ENCODE measurements at regions not wholly inside any gene's neighbourhood (a gene's known extent, or its start where the extent isn't known, plus 50 kb on each side); places are given as distances from the start of the nearest gene placed in this dataset.
"Not testable (repeated sequence)": the region's sequence is repeated elsewhere in the genome, so short reads cannot be mapped to it uniquely, and the experiment has no call there.

GRCh38 chr4:49233749-49234148 lies 247.7 kb downstream of the CWH43 start:
- H3K4me3 ChIP-seq (ENCODE audit: low read length); H3F3A ChIP-seq (ENCODE audit: control insufficient read depth, insufficient read depth); H3K9me2 ChIP-seq (replicated peaks; ENCODE audit: control insufficient read depth, low read length): not testable (repeated sequence)

GRCh38 chr4:49234382-49234781 lies 248.3 kb downstream of the CWH43 start:
- H4K20me1 ChIP-seq (ENCODE audit: control insufficient read depth, insufficient read depth, low read depth, low read length); H3K9me3 ChIP-seq (ENCODE audit: control insufficient read depth, insufficient read depth, low read length); H3K4me1 ChIP-seq (ENCODE audit: control insufficient read depth, low read length); H3K9me2 ChIP-seq (replicated peaks; ENCODE audit: control insufficient read depth, low read length); H3F3A ChIP-seq (ENCODE audit: control insufficient read depth, insufficient read depth); H3K27me3 ChIP-seq (ENCODE audit: control insufficient read depth, low read length); H3K27ac ChIP-seq (ENCODE audit: low read depth, low read length); H3K36me3 ChIP-seq (ENCODE audit: control insufficient read depth, low read length); H3K4me3 ChIP-seq (ENCODE audit: low read length); H3K4me2 ChIP-seq (ENCODE audit: low read length); H3K79me2 ChIP-seq (ENCODE audit: control insufficient read depth, low read length): not testable (repeated sequence)

More at GRCh38 chr4:49233749-49234148, 247.7 kb downstream of the CWH43 start:
- not testable (repeated sequence) for H3K4me1 ChIP-seq (ENCODE audit: control insufficient read depth, low read length); H3K9me3 ChIP-seq (ENCODE audit: control insufficient read depth, insufficient read depth, low read length); H4K20me1 ChIP-seq (ENCODE audit: control insufficient read depth, insufficient read depth, low read depth, low read length); H3K4me2 ChIP-seq (ENCODE audit: low read length); H3K36me3 ChIP-seq (ENCODE audit: control insufficient read depth, low read length); H3K27ac ChIP-seq (ENCODE audit: low read depth, low read length); H3K27me3 ChIP-seq (ENCODE audit: control insufficient read depth, low read length); H3K79me2 ChIP-seq (ENCODE audit: control insufficient read depth, low read length)

DNA sequence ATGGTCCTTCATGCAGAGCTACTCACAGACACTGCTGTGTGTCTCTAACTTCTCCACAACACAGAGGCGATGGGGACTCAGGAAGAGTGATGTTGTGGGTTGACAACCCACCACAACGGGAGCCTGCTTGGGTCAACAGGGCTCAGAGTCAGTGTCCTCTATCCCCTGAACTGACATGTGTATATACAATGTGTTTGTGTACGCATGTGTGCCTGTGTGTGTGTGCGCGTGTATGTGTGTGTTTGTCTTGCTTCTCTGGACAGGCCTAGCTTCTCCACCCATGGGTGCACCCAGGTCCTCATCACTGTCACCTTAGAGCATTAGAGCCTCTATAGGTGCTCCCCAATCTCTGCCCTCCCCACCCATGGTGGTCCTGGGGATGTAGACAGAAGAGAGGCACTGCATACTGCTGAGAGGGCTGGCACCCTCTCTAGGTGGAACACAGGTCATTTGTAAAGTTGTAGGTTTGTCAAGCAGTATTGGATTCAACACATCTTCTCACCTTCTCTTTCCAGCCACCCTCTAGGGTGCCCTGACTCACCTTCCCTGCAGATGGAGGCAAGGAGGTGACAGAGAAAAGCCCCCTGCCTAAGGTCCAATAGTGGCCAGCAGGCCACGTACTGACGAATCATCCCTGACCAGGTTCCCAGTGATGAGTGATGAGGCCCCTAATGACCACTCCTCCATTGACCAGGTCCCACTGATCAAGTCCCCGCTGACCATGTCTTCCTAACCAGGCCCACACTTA lies 249.5 kb downstream of the CWH43 start:
- H3K79me2 ChIP-seq (ENCODE audit: control insufficient read depth, low read length); H4K20me1 ChIP-seq (ENCODE audit: control insufficient read depth, insufficient read depth, low read depth, low read length); H3K4me3 ChIP-seq (ENCODE audit: low read length); H3K27me3 ChIP-seq (ENCODE audit: control insufficient read depth, low read length); H3K4me1 ChIP-seq (ENCODE audit: control insufficient read depth, low read length); H3K36me3 ChIP-seq (ENCODE audit: control insufficient read depth, low read length); H3K27ac ChIP-seq (ENCODE audit: low read depth, low read length); H3F3A ChIP-seq (ENCODE audit: control insufficient read depth, insufficient read depth); H3K4me2 ChIP-seq (ENCODE audit: low read length); H3K9me3 ChIP-seq (ENCODE audit: control insufficient read depth, insufficient read depth, low read length); H3K9me2 ChIP-seq (replicated peaks; ENCODE audit: control insufficient read depth, low read length): not testable (repeated sequence)

GRCh38 chr4:49236474-49236873 lies 250.4 kb downstream of the CWH43 start:
- H3K4me1 ChIP-seq (ENCODE audit: control insufficient read depth, low read length); H3K79me2 ChIP-seq (ENCODE audit: control insufficient read depth, low read length); H3K27me3 ChIP-seq (ENCODE audit: control insufficient read depth, low read length); H3K36me3 ChIP-seq (ENCODE audit: control insufficient read depth, low read length); H3K27ac ChIP-seq (ENCODE audit: low read depth, low read length); H3K4me2 ChIP-seq (ENCODE audit: low read length); H3K4me3 ChIP-seq (ENCODE audit: low read length); H3F3A ChIP-seq (ENCODE audit: control insufficient read depth, insufficient read depth); H3K9me3 ChIP-seq (ENCODE audit: control insufficient read depth, insufficient read depth, low read length); H4K20me1 ChIP-seq (ENCODE audit: control insufficient read depth, insufficient read depth, low read depth, low read length); H3K9me2 ChIP-seq (replicated peaks; ENCODE audit: control insufficient read depth, low read length): not testable (repeated sequence)

- H3K9me3 ChIP-seq (ENCODE audit: control insufficient read depth, insufficient read depth, low read length); H3K4me3 ChIP-seq (ENCODE audit: low read length); H3F3A ChIP-seq (ENCODE audit: control insufficient read depth, insufficient read depth); H3K9me2 ChIP-seq (replicated peaks; ENCODE audit: control insufficient read depth, low read length); H3K4me2 ChIP-seq (ENCODE audit: low read length); H3K27ac ChIP-seq (ENCODE audit: low read depth, low read length); H3K36me3 ChIP-seq (ENCODE audit: control insufficient read depth, low read length); H3K27me3 ChIP-seq (ENCODE audit: control insufficient read depth, low read length); H3K4me1 ChIP-seq (ENCODE audit: control insufficient read depth, low read length); H4K20me1 ChIP-seq (ENCODE audit: control insufficient read depth, insufficient read depth, low read depth, low read length); H3K79me2 ChIP-seq (ENCODE audit: control insufficient read depth, low read length): not testable (repeated sequence)
Measured at GRCh38 chr4:49241295-49241694, 255.2 kb downstream of the CWH43 start.

GRCh38 chr4:49262786-49263185 lies 276.7 kb downstream of the CWH43 start:
- not testable (repeated sequence) for H3K79me2 ChIP-seq (ENCODE audit: control insufficient read depth, low read length); H3K4me3 ChIP-seq (ENCODE audit: low read length); H3K27ac ChIP-seq (ENCODE audit: low read depth, low read length); H4K20me1 ChIP-seq (ENCODE audit: control insufficient read depth, insufficient read depth, low read depth, low read length); H3K27me3 ChIP-seq (ENCODE audit: control insufficient read depth, low read length); H3K9me3 ChIP-seq (ENCODE audit: control insufficient read depth, insufficient read depth, low read length); H3K9me2 ChIP-seq (replicated peaks; ENCODE audit: control insufficient read depth, low read length); H3K36me3 ChIP-seq (ENCODE audit: control insufficient read depth, low read length); H3K4me2 ChIP-seq (ENCODE audit: low read length); H3F3A ChIP-seq (ENCODE audit: control insufficient read depth, insufficient read depth); H3K4me1 ChIP-seq (ENCODE audit: control insufficient read depth, low read length)

GRCh38 chr4:49270435-49270834 lies 284.4 kb downstream of the CWH43 start:
- H3K27ac ChIP-seq (ENCODE audit: low read depth, low read length); H3K4me1 ChIP-seq (ENCODE audit: control insufficient read depth, low read length); H3K79me2 ChIP-seq (ENCODE audit: control insufficient read depth, low read length); H3K9me2 ChIP-seq (replicated peaks; ENCODE audit: control insufficient read depth, low read length); H4K20me1 ChIP-seq (ENCODE audit: control insufficient read depth, insufficient read depth, low read depth, low read length); H3K4me2 ChIP-seq (ENCODE audit: low read length); H3K36me3 ChIP-seq (ENCODE audit: control insufficient read depth, low read length); H3K4me3 ChIP-seq (ENCODE audit: low read length); H3K27me3 ChIP-seq (ENCODE audit: control insufficient read depth, low read length); H3K9me3 ChIP-seq (ENCODE audit: control insufficient read depth, insufficient read depth, low read length); H3F3A ChIP-seq (ENCODE audit: control insufficient read depth, insufficient read depth): not testable (repeated sequence)

- H3K36me3 ChIP-seq (ENCODE audit: control insufficient read depth, low read length); H3K4me3 ChIP-seq (ENCODE audit: low read length); H3K4me2 ChIP-seq (ENCODE audit: low read length); H3K79me2 ChIP-seq (ENCODE audit: control insufficient read depth, low read length); H3K27me3 ChIP-seq (ENCODE audit: control insufficient read depth, low read length); H4K20me1 ChIP-seq (ENCODE audit: control insufficient read depth, insufficient read depth, low read depth, low read length); H3K4me1 ChIP-seq (ENCODE audit: control insufficient read depth, low read length); H3K9me2 ChIP-seq (replicated peaks; ENCODE audit: control insufficient read depth, low read length); H3F3A ChIP-seq (ENCODE audit: control insufficient read depth, insufficient read depth); H3K9me3 ChIP-seq (ENCODE audit: control insufficient read depth, insufficient read depth, low read length); H3K27ac ChIP-seq (ENCODE audit: low read depth, low read length): not testable (repeated sequence)
Measured at GRCh38 chr4:49270912-49271311, 284.8 kb downstream of the CWH43 start.

Data from DOHH2 (cell line).